Inflammatory macrophage treated with lipopolysaccharide for 4 hours (primary cell): ENCODE measurements at regions not wholly inside any gene's neighbourhood (a gene's known extent, or its start where the extent isn't known, plus 50 kb on each side); places are given as distances from the start of the nearest gene placed in this dataset.

Experiments
- DNase-seq: peaks from one replicate; pipeline ENCODE4 v3.0.0-alpha.2; 2020

GRCh38 chr12:88251798-88252197 is 109.7 kb downstream of the TMTC3 start:
- DNase-seq: no peak

GRCh38 chr12:88253371-88253978 is 111.4 kb downstream of the TMTC3 start:
- no peak for DNase-seq

- no peak for DNase-seq
Measured at GRCh38 chr12:88255224-88255623, 113.1 kb downstream of the TMTC3 start.

- DNase-seq: no peak
Measured at GRCh38 chr12:88255847-88256246, 113.7 kb downstream of the TMTC3 start.

GRCh38 chr12:88258396-88258795 is 116.3 kb downstream of the TMTC3 start:
- DNase-seq: no peak

GRCh38 chr12:88266806-88267360 is 124.8 kb downstream of the TMTC3 start:
- no peak for DNase-seq

GRCh38 chr12:88267630-88268029 is 125.5 kb downstream of the TMTC3 start:
- DNase-seq: no peak

GRCh38 chr12:88272456-88272855 is 130.3 kb downstream of the TMTC3 start:
- DNase-seq: no peak

GRCh38 chr12:88273450-88273849 is 131.3 kb downstream of the TMTC3 start:
- DNase-seq: no peak

GRCh38 chr12:88273875-88274274 is 131.8 kb downstream of the TMTC3 start:
- no peak for DNase-seq

GRCh38 chr12:88291498-88292131 is 149.5 kb downstream of the TMTC3 start:
- DNase-seq: no peak

- DNase-seq: no peak
Measured at GRCh38 chr12:88298014-88298682, 156.0 kb downstream of the TMTC3 start.

GRCh38 chr12:88298761-88299242 is 156.7 kb downstream of the TMTC3 start:
- peak; percentile 19 for DNase-seq

GRCh38 chr12:88299567-88300101 is 157.5 kb downstream of the TMTC3 start:
- DNase-seq: peak; percentile 32

GRCh38 chr12:88300931-88301330 is 158.8 kb downstream of the TMTC3 start:
- no peak for DNase-seq

- no peak for DNase-seq
Measured at GRCh38 chr12:88303335-88303734, 161.2 kb downstream of the TMTC3 start.

GRCh38 chr12:88305254-88305890 is 163.3 kb downstream of the TMTC3 start:
- DNase-seq: no peak

- DNase-seq: no peak
Measured at GRCh38 chr12:88306471-88307069, 164.5 kb downstream of the TMTC3 start.

GRCh38 chr12:88307961-88308360 is 165.9 kb downstream of the TMTC3 start:
- no peak for DNase-seq

GRCh38 chr12:88308825-88309224 is 166.7 kb downstream of the TMTC3 start:
- no peak for DNase-seq

- no peak for DNase-seq
Measured at GRCh38 chr12:88309546-88309945, 167.4 kb downstream of the TMTC3 start.

GRCh38 chr12:88310069-88310468 is 168.0 kb downstream of the TMTC3 start:
- DNase-seq: no peak

- DNase-seq: no peak
Measured at GRCh38 chr12:88310666-88311065, 168.6 kb downstream of the TMTC3 start.
